Occipital lobe (tissue), 1 donor: ENCODE measurements at regions not wholly inside any gene's neighbourhood (a gene's known extent, or its start where the extent isn't known, plus 50 kb on each side); places are given as distances from the start of the nearest gene placed in this dataset.
"Not testable (repeated sequence)": the region's sequence is repeated elsewhere in the genome, so short reads cannot be mapped to it uniquely, and the experiment has no call there.

Experiments used
- DNase-seq: peaks from one replicate; lab custom pipeline; 2025; lab: John Stamatoyannopoulos, UW

GRCh38 chr2:53366543-53366942 is 401.1 kb upstream of the CHAC2 start:
- no peak for DNase-seq

DNA sequence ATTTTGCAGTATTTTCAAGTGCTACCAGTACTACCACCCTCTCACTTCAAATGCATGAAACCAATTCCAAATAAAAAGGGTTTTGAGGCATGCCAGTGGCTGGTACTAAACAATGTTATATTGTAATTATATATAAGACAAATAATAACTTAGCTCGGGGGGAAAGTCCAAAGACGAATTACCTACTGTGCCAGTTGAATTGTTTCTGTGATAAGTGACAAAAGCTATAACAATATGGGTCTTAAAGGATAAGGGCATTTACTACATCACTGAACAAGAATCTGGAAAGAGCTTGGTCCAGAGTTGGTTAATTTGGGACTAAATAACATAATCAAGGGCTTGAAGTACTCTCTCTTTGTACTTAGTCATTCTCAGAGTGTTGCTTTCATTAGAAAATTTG is 404.7 kb upstream of the CHAC2 start:
- no peak for DNase-seq

DNA sequence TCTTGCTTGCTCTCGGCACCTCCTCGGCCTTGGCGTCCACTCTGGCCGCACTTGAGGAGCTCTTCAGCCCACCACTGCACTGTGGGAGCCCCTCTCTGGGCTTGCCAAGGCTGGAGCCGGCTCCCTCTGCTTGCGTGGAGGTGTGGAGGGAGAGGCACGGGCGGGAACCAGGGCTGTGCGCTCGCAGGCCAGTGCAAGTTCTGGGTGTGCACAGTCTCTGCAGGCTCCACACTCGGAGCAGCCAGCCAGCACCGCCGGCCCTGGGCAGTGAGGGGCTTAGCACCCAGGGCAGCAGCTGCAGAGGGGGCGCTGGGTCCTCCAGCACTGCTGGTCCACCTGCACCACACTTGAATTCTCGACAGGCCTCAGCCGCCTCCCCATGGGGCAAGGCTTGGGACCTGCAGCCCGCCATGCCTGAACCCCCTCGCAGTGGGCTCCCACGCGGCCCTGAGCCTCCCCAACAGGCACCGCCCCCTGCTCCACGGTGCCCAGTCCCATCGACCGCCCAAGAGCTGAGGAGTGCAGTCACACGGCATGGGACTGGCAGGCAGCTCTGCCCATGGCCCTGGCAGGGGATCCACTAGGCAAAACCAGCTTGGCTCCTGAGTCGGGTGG is 411.2 kb upstream of the CHAC2 start:
- no peak for DNase-seq

GRCh38 chr2:53353135-53354114 is 414.2 kb upstream of the CHAC2 start:
- DNase-seq: no peak

DNA sequence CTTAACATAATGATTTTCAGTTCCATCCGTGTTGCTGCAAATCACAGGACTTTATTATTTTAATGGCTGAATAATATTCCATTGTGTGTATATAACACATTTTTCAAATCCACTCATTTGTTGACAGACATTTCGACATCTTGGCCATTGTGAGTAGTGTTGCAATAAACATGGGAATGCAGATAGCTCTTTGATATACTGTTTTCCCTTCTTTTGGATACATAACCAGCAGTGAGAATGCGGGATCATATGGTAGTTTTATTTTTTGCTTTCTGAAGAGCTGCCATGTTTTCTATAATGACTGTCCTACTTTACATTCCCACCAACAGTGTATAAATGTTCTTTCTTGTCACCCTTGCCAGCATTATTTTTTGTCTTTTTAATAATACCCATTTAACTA is 420.3 kb upstream of the CHAC2 start:
- DNase-seq: no peak

DNA sequence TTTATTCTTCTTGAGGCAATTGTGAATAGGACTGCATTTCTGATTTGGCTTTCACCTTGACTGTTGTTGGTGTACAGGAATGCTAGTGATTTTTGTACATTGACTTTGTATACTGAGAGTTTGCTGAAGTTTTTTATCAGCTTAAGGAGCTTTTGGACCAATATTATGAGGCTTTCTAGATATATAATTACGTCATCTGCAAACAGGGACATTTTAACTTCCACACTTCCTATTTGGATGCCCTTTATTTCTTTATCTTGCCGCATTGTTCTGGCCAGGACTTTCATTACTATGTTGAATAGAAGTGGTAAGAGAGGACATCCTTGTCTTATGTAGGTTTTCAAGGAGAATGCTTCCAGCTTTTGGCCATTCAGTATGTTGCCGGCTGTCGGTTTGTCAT is 425.4 kb upstream of the CHAC2 start:
- no peak for DNase-seq

- no peak for DNase-seq
Observed at GRCh38 chr2:53334610-53335009, 433.0 kb upstream of the CHAC2 start.

- DNase-seq: no peak
Observed at GRCh38 chr2:53331667-53332066, 435.9 kb upstream of the CHAC2 start.

GRCh38 chr2:53317861-53318260 is 449.7 kb upstream of the CHAC2 start:
- DNase-seq: no peak

DNA sequence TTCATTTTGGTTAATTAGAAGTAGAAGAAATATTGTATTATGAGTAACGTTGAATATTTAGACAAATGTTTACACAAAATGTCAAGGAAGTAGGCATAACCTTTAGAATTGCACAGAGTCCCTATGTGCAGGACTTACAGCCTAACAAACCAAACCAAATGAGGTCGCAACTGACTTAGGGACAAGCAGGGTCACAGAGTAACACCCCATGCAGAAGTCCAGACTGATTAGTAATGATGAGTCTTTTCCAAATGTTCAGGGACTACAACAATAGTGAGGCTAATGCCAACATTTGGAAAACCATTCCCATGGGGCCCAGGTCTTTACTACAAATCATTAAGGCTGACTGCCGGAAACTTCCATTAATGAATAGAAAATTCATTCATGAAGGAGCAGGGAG is 452.5 kb upstream of the CHAC2 start:
- DNase-seq: no peak

DNA sequence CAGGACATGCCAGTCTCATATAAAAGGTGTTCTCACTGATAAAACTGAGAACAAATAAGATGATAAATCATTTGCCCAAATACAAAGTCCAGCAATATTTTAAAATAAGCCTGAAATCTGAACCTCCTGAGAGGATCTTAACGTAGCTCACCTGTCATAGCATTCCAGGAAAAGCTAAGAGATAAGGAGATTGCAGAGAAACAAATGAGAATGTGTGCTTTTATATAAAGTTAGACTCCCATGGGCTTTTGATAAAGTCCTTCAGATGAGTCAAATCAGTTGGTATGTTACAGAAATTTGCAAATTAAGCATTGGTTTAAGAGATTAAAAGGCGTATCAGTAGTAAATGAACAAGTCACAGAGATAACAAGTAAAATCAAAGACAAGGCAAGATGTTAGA is 452.9 kb upstream of the CHAC2 start:
- no peak for DNase-seq

DNA sequence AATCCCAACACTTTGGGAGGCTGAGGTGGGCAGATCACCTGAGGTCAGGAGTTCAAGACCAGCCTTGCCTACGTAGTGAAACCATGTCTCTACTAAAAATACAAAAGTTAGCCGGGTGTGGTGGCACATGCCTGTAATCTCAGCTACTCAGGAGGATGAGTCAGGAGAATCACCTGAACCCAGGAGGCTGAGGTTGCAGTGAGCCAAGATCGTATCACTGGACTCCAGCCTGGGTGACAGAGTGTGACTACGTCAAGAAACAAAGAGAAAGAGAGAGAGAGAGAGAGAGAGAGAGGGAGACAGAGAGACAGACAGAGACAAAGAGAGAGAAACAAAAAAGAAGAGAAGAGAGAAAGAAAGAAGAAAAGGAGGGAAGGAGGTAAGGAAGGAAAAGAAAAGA is 454.0 kb upstream of the CHAC2 start:
- DNase-seq: not testable (repeated sequence)

- no peak for DNase-seq
Observed at GRCh38 chr2:53312721-53313120, 454.9 kb upstream of the CHAC2 start.

GRCh38 chr2:53312181-53312580 is 455.4 kb upstream of the CHAC2 start:
- DNase-seq: no peak

GRCh38 chr2:53303012-53303578 is 464.5 kb upstream of the CHAC2 start:
- no peak for DNase-seq

- DNase-seq: no peak
Observed at GRCh38 chr2:53302455-53302854, 465.1 kb upstream of the CHAC2 start.

DNA sequence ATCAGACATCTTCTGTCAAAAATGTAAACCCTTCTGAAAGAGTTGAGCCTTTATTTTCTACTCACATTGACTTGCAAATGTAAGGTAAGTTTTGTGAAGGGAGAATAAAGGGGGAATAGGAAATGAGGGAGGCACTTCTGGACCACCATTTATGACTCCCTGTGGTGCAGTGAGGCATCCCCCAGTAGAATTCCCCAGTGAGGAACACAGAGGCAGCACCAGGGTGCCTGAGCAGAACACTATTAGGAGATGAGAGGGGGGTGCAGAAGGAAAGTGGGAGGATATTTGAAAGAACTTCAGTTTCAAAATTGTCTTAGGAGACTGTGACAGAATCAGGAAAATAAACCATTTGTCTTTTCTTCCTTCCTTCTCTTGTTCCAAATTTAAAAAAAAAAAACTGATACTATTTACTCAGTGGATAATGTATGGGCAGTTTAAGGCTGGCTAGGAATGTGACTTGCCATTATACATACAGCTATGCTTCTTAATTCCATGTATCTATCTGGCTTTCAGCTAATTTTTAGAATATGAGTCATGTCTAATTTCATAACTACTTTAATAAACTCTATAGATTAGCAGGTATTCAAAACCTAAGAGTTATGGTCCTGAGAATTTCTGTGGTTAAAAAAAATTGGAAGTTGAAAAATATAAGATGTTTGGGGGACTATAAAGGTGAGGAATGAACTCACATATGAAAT is 478.1 kb upstream of the CHAC2 start:
- no peak for DNase-seq

DNA sequence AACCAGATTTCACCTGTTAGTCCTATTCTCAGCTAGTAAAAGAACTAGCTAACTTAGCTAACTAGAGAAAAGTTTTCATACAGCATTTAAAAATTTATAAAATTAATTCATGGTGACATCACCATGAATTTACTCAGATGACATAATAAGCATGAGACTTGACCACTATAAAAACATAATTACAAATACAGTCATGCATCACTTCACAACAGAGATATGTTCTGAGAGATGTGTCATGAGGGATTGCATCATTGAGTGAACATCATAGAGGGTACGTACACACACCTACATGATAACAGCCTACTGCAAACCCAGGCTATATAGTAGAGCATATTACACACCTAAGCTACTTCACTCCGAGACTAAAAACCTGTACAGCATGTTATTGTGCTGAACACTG is 481.3 kb upstream of the CHAC2 start:
- DNase-seq: no peak

DNA sequence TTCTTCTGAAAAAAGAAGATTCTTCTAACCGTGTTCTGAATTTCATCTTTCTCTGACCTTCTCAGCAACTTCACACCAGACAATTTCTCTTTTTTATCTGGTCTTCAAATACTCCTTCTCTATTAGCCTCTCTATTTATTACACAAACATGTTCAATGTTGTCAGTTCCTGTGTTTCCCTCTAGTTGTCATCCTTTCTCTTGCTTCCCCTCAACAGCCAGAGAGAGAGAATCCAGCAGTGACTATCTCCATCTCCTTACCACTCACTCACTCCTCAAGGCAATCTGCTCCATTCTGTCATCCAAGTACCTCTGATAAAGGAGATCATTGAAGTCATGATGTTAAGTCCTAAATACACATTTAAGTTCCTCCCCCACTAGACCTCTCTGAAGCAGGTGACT is 491.9 kb upstream of the CHAC2 start:
- no peak for DNase-seq

DNA sequence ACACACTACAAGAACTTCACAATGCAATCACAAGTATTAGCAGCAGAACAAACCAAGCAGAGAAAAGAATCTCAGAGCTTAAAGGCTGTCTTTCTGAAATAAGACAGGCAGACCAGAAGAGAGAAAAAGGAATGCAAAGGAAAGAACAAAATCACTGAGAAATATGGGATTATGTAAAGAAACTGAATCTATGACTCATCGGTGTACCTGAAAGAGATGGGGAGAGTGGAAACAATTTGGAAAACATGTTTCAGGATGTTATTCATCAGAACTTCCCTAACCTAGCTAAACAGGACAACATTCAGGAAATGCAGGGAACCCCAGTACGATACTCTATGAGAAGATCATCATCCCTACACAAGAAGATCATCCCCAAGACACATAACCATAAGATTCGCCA is 499.0 kb upstream of the CHAC2 start:
- no peak for DNase-seq

DNA sequence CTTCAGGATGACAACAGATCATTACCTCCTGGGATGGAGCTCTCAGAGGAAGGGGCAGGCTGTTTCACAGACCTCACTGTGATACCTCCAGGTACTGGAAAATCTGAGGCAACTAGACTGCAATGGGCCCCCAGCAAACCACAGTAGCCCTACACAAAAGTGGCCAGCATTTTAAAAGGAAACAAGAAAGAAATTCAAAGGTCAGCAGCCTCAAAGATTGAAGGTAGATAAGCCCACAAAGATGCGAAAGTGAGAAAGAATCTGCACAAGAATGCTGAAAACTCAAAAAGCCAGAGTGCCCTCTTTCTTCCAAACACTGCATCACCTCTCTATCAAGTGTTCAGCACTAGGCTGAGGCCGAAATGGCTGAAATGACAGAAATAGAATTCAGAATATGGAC is 499.5 kb upstream of the CHAC2 start:
- DNase-seq: no peak
